Endodermal cell (in vitro differentiated cells): ENCODE measurements at regions not wholly inside any gene's neighbourhood (a gene's known extent, or its start where the extent isn't known, plus 50 kb on each side); places are given as distances from the start of the nearest gene placed in this dataset.
A peak's percentile ranks its signal among the peaks of the same experiment; 100 is the strongest.

ENCODE experiments used
- DNase-seq: peaks from one replicate; pipeline ENCODE4 v3.0.0-alpha.2; 2017
- H3K27ac ChIP-seq: 2 replicates; pipeline ENCODE4 v1.5.1; 2013; ENCODE audit warnings: mild to moderate bottlenecking, low read depth, low read length, moderate library complexity
- H3K27me3 ChIP-seq: 2 replicates; pipeline ENCODE4 v1.6.1; 2013; ENCODE audit warnings: mild to moderate bottlenecking, low read length, moderate library complexity; ENCODE audit not compliant: insufficient read depth, control insufficient read depth, poor library complexity, severe bottlenecking
- H3K36me3 ChIP-seq: 2 replicates; pipeline ENCODE4 v1.7.0; 2013; ENCODE audit warnings: mild to moderate bottlenecking, low read length, moderate library complexity; ENCODE audit not compliant: control insufficient read depth, insufficient read depth
- H3K4me1 ChIP-seq: one replicate; pipeline ENCODE4 v1.7.0; 2013; ENCODE audit warnings: low read length; ENCODE audit not compliant: control insufficient read depth, insufficient read depth
- H3K4me3 ChIP-seq: 2 replicates; pipeline ENCODE4 v1.5.1; 2013; ENCODE audit warnings: mild to moderate bottlenecking, low read length, moderate library complexity
- H3K9ac ChIP-seq: 2 replicates; pipeline ENCODE4 v1.6.1; 2013; ENCODE audit warnings: mild to moderate bottlenecking, low read length, moderate library complexity; ENCODE audit not compliant: poor library complexity, severe bottlenecking; ENCODE audit errors: extremely low read depth
- H3K9me3 ChIP-seq: 2 replicates; pipeline ENCODE4 v1.6.1; 2013; ENCODE audit warnings: mild to moderate bottlenecking, low read length, moderate library complexity; ENCODE audit not compliant: control insufficient read depth
- H3K27ac Mint-ChIP-seq: 2 replicates; pipeline ENCODE4 v1.8.0; 2020; ENCODE audit warnings: mixed read lengths
- H3K27me3 Mint-ChIP-seq: 2 replicates; pipeline ENCODE4 v1.8.0; 2021; ENCODE audit warnings: mild to moderate bottlenecking, mixed read lengths; ENCODE audit not compliant: insufficient read depth
- H3K36me3 Mint-ChIP-seq: 2 replicates; pipeline ENCODE4 v1.8.0; 2020; ENCODE audit warnings: low read depth, mixed read lengths
- H3K4me1 Mint-ChIP-seq: 2 replicates; pipeline ENCODE4 v1.8.0; 2020; ENCODE audit warnings: mixed read lengths
- H3K4me3 Mint-ChIP-seq: 2 replicates; pipeline ENCODE4 v1.8.0; 2020; ENCODE audit warnings: mild to moderate bottlenecking, moderate library complexity, mixed read lengths
- H3K9me3 Mint-ChIP-seq: 2 replicates; pipeline ENCODE4 v1.8.0; 2020; ENCODE audit warnings: mild to moderate bottlenecking, mixed read lengths
- CTCF ChIP-seq: fragments of 200-600 bp; sonication (generic); conservative IDR thresholded peaks from 2 replicates; pipeline ENCODE4 v1.5.0; 2021; ENCODE audit warnings: antibody characterized with exemption, mild to moderate bottlenecking
- WGBS, 2 experiments: methylation state at CpG; one replicate each; pipeline versions ENCODE4 v1.1.5 to v1.1.7; 2013; ENCODE audit warnings: missing lambda C conversion rate in 2 of 2, mixed read lengths in 1 of 2; ENCODE audit not compliant: insufficient coverage in 1 of 2, insufficient read length in 1 of 2; 5-methylcytosine and 5-hydroxymethylcytosine counted together

GRCh38 chr3:104635872-104636580, 730.7 kb upstream of the ALCAM start:
- Histone ChIP-seq H3K27ac (no peak overlapping the region), H3K4me1 (no peaks in the 10 kb centered on the region), H3K9ac (no peak overlapping the region), H3K4me3 (no peak overlapping the region), H3K9me3 (peaks cover 10% of the 10 kb centered on the region), H3K36me3 (no peaks in the 10 kb centered on the region), H3K27me3 (no peaks in the 10 kb centered on the region)
- H3K27me3 Mint-ChIP-seq: no peaks in the 10 kb centered on the region
- peaks cover 16% of the 10 kb centered on the region for H3K9me3 Mint-ChIP-seq
- peak; percentile 65 for TF ChIP-seq CTCF
- peak; percentile 72 for DNase-seq
- peaks cover 2% of the 10 kb centered on the region for H3K36me3 Mint-ChIP-seq
- 71 to 91% methylated on average over 1 to 4 of the region's 4 CpGs for WGBS, 2 experiments
- H3K27ac Mint-ChIP-seq: no peak overlapping the region
- H3K4me3 Mint-ChIP-seq: no peak overlapping the region
- no peaks in the 10 kb centered on the region for H3K4me1 Mint-ChIP-seq

DNA sequence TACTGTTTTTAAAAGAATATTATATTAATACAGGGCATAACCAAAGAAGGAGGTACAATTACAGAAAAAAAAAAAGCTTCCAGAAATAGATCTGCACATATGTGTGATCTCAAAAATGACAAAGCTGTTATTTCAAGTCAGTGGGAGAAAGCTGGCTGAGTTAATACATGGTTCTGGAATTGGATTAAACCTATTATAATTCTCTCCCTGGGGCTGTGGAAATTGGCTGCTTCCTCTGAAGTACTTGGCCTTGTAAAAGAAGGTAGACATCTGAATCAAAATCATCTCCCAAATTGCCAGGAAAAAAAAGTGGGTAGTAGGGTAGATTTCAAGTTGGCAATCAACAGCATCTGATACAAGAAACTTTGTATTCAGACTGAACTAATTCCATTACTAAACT, 723.9 kb upstream of the ALCAM start:
- H3K4me3 ChIP-seq: no peak overlapping the region
- no peak overlapping the region for H3K9ac ChIP-seq
- no peaks in the 10 kb centered on the region for H3K27me3 ChIP-seq
- Mint-ChIP-seq H3K27me3 (no peaks in the 10 kb centered on the region), H3K4me3 (no peak overlapping the region), H3K4me1 (no peaks in the 10 kb centered on the region), H3K9me3 (no peaks in the 10 kb centered on the region), H3K36me3 (no peaks in the 10 kb centered on the region), H3K27ac (no peak overlapping the region)
- H3K4me1 ChIP-seq: no peaks in the 10 kb centered on the region
- no peaks in the 10 kb centered on the region for H3K36me3 ChIP-seq
- TF ChIP-seq CTCF: no peak
- DNase-seq: no peak
- no peak overlapping the region for H3K27ac ChIP-seq
- H3K9me3 ChIP-seq: peaks cover 6% of the 10 kb centered on the region

DNA sequence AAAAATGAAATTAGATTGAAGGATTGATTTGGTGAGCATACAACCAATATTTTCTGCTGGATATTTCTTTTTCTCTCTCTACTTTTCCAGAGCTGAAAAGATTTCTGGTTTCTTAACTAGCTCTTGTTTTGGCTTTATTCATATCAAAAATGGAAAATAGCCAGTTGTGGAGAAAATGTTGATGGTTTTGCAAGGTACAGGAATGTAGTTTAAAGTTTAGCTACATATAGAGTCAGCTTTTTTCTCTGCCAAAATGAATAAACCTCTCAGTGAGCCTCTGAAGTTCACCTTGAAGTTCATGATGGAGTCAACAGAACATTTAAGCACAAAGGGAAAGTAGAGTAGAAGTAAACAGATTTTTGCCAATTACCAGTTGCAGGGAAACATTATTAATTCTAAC, 720.5 kb upstream of the ALCAM start:
- Histone ChIP-seq H3K4me3 (no peak overlapping the region), H3K9ac (no peak overlapping the region), H3K9me3 (no peaks in the 10 kb centered on the region), H3K27ac (no peak overlapping the region), H3K36me3 (no peaks in the 10 kb centered on the region), H3K4me1 (no peaks in the 10 kb centered on the region), H3K27me3 (no peaks in the 10 kb centered on the region)
- no peak for TF ChIP-seq CTCF
- DNase-seq: no peak
- H3K36me3 Mint-ChIP-seq: no peaks in the 10 kb centered on the region
- no peak overlapping the region for H3K27ac Mint-ChIP-seq
- no peaks in the 10 kb centered on the region for H3K27me3 Mint-ChIP-seq
- H3K4me1 Mint-ChIP-seq: no peaks in the 10 kb centered on the region
- no peaks in the 10 kb centered on the region for H3K9me3 Mint-ChIP-seq
- H3K4me3 Mint-ChIP-seq: no peak overlapping the region
